GM21367 (cell line): ENCODE measurements at regions not wholly inside any gene's neighbourhood (a gene's known extent, or its start where the extent isn't known, plus 50 kb on each side); places are given as distances from the start of the nearest gene placed in this dataset.
"Not testable (repeated sequence)": the region's sequence is repeated elsewhere in the genome, so short reads cannot be mapped to it uniquely, and the experiment has no call there.

Source experiments
- ATAC-seq: cut with Tn5 transposase; IDR thresholded peaks from one replicate; pipeline ENCODE4 v1.9.1; 2021; ENCODE audit not compliant: unreplicated experiment

DNA sequence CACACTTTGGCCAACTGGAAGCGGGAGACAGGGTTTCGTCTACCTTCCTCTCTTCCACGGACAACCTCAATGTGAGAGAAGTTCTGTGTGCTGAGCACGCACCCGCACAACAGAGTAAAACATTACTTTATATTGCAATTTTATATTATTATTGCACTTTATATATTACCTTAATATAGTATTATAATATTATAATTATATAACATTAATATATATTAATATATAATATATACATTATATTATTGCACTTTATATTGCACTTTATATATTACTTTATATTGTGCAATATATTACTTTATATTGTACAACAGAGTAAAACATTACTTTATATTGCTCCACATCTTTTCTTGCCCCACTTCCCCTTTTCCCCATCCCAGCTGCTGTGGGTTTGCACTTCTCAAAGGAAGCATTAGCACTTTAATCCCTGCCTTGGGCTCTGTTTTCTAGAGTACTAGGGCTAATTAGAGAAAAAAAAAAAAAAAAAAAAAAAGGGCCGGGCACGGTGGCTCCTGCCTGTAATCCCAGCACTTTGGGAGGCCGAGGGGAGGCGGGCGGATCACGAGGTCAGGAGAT, 76.4 kb upstream of the SLC4A7 start:
- no peak for ATAC-seq

DNA sequence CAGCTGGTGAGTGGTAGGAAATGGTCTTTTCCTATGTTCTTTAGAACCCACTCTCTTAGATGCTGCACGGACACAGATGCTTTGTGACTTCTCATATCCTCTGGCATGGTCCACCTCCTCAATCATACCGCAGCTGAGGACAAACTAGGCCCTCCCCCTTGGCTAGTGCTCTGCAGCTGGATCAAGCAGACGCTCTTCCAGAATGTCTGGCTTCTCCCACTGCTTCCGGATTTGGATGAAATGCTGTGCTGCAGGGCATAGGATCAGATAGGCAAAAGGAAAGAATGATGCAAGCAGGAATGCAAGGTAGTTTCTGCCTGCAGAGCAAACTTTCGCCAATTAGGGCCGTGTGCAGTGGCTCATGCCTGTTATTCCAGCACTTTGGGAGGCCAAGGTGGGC, 75.7 kb upstream of the SLC4A7 start:
- no peak for ATAC-seq

DNA sequence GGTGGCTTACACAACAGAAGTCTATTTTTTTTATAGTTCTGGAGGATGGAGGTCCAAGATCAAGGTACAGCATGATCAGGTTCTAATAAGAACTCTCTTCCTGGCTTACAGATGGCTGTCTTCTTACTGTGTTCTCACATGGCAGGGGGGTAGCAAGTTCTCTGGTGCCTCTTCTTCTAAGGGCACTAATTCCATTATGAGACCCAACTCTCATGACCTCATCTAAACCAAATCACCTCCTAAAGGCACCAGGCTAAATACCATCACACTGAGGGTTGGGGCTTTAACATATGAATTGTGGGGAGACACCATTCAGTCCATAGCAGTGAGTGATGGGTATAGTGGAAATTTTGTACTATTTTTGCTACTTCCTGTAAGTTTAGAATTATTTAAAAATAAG, 75.2 kb upstream of the SLC4A7 start:
- no peak for ATAC-seq

DNA sequence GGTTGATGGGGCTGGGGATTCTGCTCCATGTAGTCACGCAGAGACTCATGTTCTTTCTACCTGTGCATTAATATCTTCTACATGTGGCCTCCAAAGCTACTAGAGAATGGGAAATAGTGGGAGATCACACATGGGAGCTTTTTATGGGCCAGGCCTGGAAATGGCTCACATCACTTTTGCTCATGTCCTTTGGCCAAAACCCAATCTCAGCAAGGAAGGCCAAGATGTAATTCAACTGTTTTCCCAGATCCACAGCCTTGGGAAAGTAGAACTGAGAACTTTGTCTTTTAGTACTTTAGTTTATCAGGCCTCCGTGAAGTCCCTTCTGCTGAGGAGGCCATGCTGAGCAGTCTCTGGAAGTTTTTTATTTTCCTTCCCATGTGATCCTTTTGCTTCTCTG, 73.2 kb upstream of the SLC4A7 start:
- no peak for ATAC-seq

DNA sequence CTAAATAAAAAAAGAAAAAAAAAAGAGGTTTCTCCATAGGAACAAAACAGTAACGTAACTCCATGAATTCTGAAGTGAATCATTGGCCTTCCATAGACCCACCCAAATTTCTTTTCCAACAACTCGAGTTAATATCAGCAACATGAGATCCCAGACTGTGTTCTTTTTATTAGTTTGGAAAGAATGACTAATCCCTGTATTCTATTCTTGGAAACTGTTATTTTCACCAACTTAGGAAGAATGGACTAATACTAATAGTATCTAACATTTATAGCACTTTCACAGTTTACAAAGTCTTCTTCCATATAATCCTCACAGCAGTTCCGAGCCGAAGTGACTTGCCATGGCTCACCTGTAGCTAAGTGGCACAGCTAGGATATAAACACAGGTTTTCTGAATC, 72.7 kb upstream of the SLC4A7 start:
- no peak for ATAC-seq

DNA sequence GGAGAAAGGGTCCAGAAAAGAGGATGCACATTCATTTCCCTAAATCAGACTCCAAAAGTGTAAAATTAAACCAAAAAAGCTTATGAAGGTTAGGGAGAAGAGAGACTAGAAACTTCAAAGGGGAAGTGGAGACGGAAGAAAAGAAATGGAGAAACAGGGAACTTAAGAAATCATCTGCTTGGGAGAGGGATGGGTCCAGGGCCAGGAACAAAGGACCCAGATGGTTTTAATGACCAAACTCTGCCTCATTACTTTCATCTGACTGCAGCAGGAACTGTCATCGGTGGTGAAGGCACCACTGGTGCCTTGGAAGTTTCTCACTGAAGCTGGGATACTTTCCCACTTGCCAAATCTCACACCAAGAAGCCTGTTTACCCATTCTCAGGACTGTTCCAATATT, 70.5 kb upstream of the SLC4A7 start:
- no peak for ATAC-seq

DNA sequence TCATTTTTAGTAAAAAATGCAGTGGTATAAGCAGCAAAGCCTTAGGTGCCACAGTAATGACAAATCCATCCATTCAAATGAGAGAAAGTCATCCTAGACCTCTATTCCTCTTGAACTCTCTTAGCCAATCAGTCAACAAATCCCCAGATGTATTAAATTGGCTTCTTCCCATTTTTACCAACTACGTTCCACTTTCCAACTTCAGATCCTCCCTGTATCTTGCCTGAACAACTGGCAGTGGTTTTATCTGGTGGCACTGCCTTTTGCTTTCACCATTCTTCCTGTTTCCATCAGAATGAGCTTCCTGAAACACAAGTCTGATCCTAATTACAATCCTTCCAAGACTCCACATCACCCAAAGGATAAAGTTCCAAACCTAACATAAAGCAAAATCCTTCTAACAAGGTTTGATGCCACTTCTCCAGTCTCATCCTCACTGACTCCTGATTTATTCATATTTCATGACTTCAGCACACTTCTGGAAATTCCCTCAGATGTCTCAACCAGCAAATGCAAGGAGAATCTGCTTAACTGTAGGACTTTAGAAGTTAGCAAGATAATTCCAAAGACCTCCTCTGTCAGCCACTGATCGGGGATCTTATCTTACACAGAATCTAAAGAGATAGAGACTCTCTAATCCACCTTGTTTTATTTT, 69.8 kb upstream of the SLC4A7 start:
- no peak for ATAC-seq

DNA sequence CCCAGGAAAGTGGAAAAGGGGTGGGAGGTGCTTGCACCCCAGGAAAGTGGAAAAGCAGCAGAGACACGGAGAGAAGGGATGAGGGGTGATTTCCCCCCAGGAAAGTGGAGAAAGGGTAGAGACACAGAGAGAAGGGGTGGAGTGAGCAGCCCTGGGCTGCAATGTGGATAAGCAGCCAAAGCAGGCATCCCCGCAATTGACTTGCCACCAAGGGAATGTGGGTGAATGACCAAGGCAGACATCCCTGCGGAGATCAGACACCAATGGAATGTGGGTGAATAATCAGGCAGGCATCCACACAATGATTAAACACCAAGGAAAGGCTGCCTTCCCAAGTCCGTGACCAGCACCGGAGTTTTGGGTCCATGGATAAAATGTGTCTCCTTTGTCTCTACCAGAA, 68.5 kb upstream of the SLC4A7 start:
- ATAC-seq, result not testable (repeated sequence)

DNA sequence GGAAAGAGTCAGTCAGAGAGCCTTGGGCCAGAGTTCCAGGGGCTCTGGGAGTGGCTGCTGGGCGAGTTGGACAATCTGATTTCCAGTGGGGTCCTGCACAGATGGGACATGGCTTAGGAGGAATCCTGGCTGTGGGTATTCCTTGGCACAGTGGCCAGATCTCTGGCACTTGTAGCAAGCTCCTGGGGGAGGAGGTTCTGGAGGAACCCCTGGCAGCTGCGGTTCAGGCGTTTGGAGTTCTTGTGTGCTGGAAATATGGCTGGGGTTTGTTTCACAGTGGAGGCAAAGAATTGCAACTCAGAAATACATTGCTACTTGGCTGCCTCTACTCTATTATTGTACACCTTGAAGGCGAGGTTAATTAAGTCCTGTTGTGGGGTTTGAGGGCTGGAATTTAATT, 67.2 kb upstream of the SLC4A7 start:
- ATAC-seq, result not testable (repeated sequence)

DNA sequence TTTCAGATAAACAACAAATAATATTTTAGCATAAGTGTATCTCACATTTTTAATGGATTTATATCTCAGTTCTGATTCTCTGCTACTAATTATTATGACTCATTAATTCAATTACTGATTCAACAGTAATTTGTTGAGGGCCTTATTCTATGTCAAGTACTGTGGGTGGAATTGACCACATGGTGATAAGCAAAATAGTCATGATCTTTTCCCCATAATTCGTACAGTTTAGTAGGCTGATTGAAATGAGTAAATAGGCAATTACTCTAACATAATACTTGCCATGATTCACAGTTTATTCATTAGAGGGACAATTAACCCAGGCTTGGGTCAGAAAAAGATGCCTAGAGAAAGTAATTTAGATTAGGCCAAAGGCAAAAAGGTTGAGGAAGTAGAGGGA, 60.9 kb upstream of the SLC4A7 start:
- ATAC-seq, result no peak

DNA sequence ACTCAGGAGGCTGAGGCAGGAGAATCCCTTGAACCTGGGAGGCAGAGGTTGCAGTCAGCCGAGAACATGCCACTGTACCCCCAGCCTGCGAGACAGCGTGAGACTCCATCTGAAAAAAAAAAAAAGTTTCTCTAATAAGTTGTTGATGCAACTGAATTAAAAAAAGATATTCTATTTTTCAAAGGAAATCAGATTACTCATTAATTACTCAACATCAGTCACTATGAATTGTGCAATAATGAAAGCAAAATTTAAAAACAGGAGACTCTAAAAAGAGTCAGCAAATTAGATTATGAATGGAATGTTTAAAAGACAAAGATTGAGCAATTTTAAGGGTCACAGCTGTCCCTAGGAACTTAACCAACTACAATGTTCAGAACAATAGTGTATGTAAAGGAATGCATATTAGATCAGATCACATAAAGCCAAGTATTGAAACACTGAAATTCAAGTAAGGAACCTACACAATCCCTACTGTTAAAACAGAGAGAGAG, 60.2 kb upstream of the SLC4A7 start:
- no peak for ATAC-seq

DNA sequence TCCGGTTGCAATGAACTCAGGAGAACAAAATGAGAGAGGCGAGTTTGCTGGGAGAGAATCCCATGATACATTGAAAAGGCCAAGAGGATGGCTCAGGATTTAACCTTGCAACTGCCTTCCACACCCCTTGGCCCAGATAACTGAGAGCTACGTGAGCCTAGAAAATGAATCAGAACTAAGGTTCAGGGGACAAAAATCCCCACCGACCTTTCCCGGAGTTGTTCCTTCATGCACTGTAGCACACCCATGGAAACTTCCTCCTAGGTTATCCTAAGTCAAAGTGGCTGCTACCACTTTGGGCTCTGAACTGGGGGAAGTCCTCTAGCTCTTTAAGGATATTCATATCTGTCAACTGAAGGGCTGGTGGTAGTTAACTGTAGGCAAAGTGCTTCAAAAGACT, 58.3 kb upstream of the SLC4A7 start:
- no peak for ATAC-seq

DNA sequence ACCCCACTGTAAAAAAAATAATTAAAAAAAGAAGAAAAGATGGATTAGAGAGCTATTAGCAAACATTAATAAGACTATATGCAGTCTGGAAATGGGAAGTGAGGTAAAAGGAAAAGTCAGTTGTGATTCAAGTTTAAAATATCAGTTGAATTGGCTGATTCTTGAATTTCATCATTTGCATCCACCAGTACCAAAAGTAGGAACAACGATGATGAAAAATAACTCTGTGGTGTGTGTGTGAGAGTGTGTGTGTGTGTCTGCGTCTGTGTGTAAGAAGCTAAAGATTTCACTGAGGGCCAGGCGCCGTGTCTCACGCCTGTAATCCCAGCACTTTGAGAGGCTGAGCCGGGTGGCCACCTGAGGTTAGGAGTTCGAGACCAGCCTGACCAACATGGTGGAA, 56.0 kb upstream of the SLC4A7 start:
- no peak for ATAC-seq

DNA sequence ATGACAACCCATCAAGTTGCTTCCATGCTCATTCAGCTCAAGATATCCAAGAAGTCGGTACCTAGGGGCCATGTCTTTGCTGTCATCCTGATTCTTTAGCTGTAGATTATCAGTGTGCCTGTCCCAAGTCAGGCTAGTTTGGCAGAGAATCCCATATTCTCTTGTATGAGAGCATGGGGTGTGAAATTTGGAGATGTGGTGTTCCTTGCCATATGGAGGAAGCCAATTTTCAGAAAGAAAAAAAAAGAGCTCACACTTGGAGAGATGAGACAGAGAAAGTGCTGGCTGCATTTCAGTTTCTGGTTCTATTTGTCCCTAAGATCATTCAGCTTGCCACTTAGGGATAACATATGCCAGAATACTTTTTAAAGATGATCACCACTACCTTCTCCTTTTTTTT, 52.3 kb upstream of the SLC4A7 start:
- ATAC-seq, result no peak

DNA sequence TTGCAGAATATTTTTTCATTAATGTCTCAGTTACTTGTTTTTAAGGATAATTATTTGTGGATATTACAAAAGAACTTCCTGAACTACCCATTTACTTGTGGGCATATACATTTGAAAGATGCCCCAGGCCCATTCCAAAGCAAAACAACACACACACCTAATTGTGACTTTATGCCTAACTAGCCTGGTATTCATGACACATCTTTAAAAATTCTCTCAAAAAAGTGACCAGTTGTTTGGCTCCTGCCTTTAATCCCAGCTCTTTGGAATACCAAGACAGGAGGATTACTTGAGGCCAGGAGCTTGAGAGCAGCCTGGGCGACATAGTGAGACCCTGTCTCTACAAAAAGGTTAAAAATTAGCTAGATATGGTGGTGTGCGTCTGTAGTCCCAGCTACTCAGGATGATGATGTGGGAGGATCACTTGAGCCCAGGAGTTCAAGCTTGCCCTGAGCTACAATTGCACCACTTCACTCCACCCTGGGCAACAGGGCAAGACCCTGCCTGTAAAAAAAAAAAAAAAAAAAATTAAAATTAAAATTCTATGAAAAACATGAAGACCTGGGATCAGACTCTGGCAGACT, 51.7 kb upstream of the SLC4A7 start:
- ATAC-seq, result no peak

DNA sequence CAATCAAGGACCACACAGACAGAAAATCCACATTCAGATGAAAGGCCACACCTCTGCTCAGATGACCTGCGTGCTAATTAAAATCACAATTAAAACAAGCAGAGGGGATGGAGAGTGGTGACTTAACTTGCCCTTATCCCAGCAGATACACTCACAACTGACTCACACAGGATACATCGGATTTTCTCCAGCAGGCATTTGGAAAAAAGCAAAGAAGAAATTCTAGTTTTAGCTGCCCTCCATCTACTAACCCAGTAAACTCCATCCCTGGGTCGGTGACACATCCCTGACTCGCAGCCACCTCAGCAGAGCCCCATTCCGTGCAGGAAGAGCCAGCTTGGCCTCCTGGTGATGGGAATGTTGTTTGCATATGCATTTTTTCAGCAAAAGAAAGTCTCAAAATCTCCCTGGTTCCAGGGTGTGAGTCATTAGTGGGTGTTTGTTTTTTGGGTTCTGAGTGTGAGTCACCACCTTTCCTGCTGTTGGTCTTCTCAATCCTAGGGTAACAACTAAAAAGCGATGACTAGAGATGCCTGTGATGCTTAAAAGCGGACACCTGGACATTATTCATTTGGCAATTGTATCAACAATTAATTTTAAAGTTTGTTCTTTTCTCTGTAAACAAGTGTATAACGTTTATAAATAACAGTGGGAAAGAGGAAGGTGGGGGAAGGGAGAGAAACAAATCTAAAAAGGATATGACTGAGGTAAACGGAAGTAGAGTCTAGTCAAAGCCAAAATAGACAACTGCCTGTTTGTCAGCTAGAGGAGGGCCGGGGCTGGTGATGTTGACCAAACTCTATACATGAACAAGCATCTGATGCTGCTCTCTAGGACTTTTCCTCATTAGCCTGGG, 49.8 kb upstream of the SLC4A7 start:
- no peak for ATAC-seq
